Esophagus (tissue), 2 donors: ENCODE measurements at regions not wholly inside any gene's neighbourhood (a gene's known extent, or its start where the extent isn't known, plus 50 kb on each side); places are given as distances from the start of the nearest gene placed in this dataset.
"Not testable (repeated sequence)": the region's sequence is repeated elsewhere in the genome, so short reads cannot be mapped to it uniquely, and the experiment has no call there.

ENCODE experiments used
- H3K27ac ChIP-seq, 2 donors: one replicate each; pipeline ENCODE4 v1.5.1; 2013; ENCODE audit warnings: low read depth in 2 of 2, mild to moderate bottlenecking in 2 of 2, inconsistent platforms in 1 of 2, low read length in 1 of 2, moderate library complexity in 1 of 2
- H3K27me3 ChIP-seq, 2 donors: one replicate each; pipeline ENCODE4 v1.6.1; 2013; ENCODE audit warnings: low read length in 2 of 2, control low read depth in 1 of 2, mild to moderate bottlenecking in 1 of 2; ENCODE audit not compliant: insufficient read depth in 2 of 2, control insufficient read depth in 1 of 2
- H3K36me3 ChIP-seq, 2 donors: one replicate each; pipeline ENCODE4 v1.6.1; 2013; ENCODE audit warnings: low read length in 1 of 2; ENCODE audit not compliant: control insufficient read depth in 2 of 2, insufficient read depth in 2 of 2
- H3K4me1 ChIP-seq, 2 donors: one replicate each; pipeline ENCODE4 v1.6.1; 2013; ENCODE audit warnings: low read length in 1 of 2; ENCODE audit not compliant: control insufficient read depth in 2 of 2, insufficient read depth in 2 of 2
- H3K4me3 ChIP-seq, 2 donors: one replicate each; pipeline ENCODE4 v1.5.1; 2013; ENCODE audit warnings: low read length in 2 of 2, mild to moderate bottlenecking in 2 of 2, low read depth in 1 of 2, moderate library complexity in 1 of 2
- H3K9me3 ChIP-seq, 2 donors: one replicate each; pipeline ENCODE4 v1.6.1; 2013; ENCODE audit warnings: mild to moderate bottlenecking in 2 of 2, low read depth in 1 of 2, low read length in 1 of 2, moderate library complexity in 1 of 2; ENCODE audit not compliant: control insufficient read depth in 2 of 2, insufficient read depth in 1 of 2
- WGBS, 2 donors: extraction: QIAGEN DNeasy Blood & Tissue Kit; methylation state at CpG; one replicate each; pipeline ENCODE4 v1.1.7; 2013; 5-methylcytosine and 5-hydroxymethylcytosine counted together
- donor health status: healthy with polysubstance abuse.
- donor health status: Bipolar disorder and iron deficiency.

DNA sequence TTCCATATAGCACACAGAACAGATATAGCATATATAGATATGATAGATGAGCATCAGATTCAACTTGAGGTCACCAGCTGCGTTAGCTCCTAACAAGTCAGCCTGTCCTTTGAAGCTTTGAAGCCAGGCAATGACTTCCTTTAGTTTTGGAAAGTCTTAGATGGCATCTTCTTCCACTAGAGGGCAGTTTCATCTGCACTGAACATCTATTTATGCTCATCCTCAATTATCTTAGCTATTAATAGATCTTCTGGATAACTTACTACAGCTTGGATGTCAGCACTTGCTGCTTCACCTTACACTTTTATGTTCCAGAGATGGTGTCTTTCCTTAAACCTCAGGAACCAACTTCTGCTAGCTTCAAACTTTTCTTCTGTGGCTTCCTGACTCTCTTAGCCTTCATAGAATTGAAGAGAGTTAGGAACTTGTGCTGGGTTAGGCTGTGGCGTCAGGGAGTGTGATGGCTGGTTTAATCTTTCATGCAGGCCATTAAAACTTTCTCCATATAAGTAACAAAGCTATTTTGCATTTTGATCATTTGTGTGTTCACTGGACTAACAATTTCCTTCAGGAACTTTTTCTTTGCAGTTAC lies 1401.4 kb downstream of the EFNA5 start:
- no peaks in the 10 kb centered on the region for H3K36me3 ChIP-seq
- no peak overlapping the region for H3K27ac ChIP-seq
- peaks cover 0 to 3% of the 10 kb centered on the region in 2 donors for H3K9me3 ChIP-seq
- no peaks in the 10 kb centered on the region for H3K4me1 ChIP-seq
- no peaks in the 10 kb centered on the region for H3K27me3 ChIP-seq
- 45 to 48% methylated on average over 2 of the region's 2 CpGs for WGBS, 2 donors
- H3K4me3 ChIP-seq: no peak overlapping the region

DNA sequence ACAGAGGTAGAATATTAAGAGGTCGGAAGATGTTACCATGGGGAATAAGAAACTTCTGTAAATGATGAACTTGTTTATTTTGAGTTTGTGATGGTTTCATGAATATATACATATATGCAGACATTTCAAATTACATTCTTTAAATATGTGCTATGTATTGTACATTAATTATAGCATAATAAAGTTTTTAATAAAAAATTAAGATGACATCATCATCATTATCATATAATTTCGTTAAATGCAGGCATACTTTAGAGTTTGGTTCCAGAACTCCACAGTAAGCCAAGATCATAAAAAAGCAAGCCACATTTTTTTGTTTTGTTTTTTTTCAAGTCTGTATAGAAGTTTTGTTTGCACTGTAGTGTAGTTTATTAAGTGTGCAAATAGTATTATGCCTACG lies 1403.5 kb downstream of the EFNA5 start:
- H3K36me3 ChIP-seq: no peaks in the 10 kb centered on the region
- WGBS, 2 donors: 74 to 78% methylated on average over 3 of the region's 3 CpGs
- H3K9me3 ChIP-seq: no peaks in the 10 kb centered on the region
- H3K27me3 ChIP-seq: no peaks in the 10 kb centered on the region
- no peak overlapping the region for H3K4me3 ChIP-seq
- H3K4me1 ChIP-seq: no peaks in the 10 kb centered on the region
- H3K27ac ChIP-seq: no peak overlapping the region

DNA sequence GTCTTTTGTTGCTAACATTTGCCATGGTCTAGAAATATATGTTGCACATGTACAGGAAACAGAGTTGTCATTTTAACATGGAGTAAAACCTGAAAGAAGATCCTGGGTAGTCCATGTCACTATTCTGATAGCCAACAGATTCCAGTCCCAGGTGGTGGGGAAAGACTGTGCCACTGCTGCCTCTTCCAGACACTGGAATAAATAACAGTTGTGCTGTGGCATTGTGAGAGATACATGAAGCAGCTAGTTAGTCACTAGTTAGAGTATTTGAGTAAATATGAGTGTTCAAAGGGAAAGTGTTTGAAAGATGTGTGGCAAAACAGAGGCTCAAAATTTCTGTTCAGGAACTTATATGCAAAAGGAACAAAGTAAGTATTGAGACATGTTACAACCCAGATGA lies 1408.3 kb downstream of the EFNA5 start:
- Histone ChIP-seq H3K27ac (no peak overlapping the region), H3K9me3 (no peaks in the 10 kb centered on the region), H3K36me3 (no peaks in the 10 kb centered on the region)

DNA sequence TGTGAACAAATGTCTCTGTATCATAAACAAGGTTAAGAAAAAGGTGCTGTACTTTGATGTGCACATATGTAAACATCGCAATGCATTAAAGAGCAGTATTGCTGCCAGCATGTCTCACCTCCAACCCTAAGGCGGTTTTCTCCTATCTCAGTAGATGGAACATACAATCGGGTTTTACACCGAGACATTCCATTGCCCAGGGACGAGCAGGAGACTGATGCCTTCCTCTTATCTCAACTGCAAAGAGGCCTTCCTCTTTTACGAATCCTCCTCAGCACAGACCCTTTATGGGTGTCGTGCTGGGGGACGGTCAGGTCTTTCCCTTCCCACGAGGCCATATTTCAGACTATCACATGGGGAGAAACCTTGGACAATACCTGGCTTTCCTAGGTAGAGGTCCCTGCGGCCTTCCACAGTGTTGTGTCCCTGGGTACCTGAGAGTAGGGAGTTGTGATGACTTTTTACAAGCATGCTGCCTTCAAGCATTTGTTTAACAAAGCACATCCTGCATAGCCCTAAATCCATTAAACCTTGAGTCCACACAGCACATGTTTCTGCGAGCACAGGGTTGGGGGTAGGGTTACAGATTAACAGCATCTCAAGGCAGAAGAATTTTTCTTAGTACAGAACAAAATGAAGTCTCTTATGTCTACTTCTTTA lies 1411.2 kb downstream of the EFNA5 start:
- not testable (repeated sequence) for H3K9me3 ChIP-seq, H3K4me3 ChIP-seq, H3K27me3 ChIP-seq, H3K36me3 ChIP-seq, H3K4me1 ChIP-seq, H3K27ac ChIP-seq
- WGBS, 2 donors: 74 to 75% methylated on average over 11 of the region's 11 CpGs

More for the DNA sequence above, 1408.3 kb downstream of the EFNA5 start:
- Histone ChIP-seq H3K4me1 (no peaks in the 10 kb centered on the region), H3K4me3 (no peak overlapping the region), H3K27me3 (no peaks in the 10 kb centered on the region)

DNA sequence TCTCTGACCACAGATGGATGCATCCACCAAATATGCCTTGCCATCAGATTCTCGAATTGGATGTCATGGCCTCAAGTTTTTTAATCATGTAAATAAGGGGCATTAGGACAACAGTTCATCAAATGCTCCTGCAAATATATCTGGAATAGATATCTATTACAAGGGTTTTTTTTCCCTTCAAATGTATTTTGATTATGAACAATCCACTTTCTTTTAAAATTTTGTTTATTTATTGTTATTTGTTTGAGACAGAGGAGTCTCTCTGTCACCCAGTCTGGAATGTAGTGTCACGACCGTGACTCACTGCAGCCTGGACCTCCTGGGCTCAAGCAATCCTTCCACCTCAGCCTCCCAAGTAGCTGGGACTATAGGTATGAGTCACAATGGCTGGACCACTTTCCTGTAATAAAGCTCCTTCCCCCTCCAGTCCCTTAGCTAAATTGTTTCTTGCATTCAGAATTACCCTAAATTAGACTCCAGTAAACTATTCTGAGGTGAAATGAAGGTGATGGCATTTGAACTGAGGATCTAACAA lies 1412.1 kb downstream of the EFNA5 start:
- Histone ChIP-seq H3K36me3 (no peaks in the 10 kb centered on the region), H3K27ac (no peak overlapping the region), H3K4me3 (no peak overlapping the region), H3K9me3 (peaks cover 0 to 2% of the 10 kb centered on the region in 2 donors), H3K4me1 (no peaks in the 10 kb centered on the region), H3K27me3 (no peaks in the 10 kb centered on the region)
- 79 to 84% methylated on average over 3 of the region's 3 CpGs for WGBS, 2 donors

DNA sequence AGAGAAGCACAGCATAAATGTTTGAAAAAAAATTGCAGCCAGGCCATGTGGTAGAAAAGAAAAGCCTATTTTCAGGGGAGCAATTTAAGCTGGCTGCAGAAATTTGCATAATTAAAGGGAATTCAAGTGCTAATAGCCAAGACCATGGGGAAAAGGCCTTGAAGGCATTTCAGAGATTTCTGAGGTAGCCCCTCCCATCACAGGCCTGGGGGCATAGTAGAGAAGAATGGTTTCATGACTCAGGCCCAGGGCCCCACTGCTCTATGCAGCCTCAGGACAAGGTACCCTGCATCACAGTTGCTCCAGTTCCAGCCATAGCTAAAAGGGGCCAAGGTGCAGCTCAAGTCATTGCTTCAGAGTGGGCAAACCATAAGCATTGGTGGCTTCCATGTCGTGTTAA lies 1416.0 kb downstream of the EFNA5 start:
- Histone ChIP-seq H3K4me1 (no peaks in the 10 kb centered on the region), H3K27ac (no peak overlapping the region), H3K9me3 (peaks cover 0 to 2% of the 10 kb centered on the region in 2 donors), H3K27me3 (no peaks in the 10 kb centered on the region), H3K36me3 (no peaks in the 10 kb centered on the region), H3K4me3 (no peak overlapping the region)
- WGBS, 2 donors: 78 to 80% methylated on average over 1 of the region's 1 CpG

DNA sequence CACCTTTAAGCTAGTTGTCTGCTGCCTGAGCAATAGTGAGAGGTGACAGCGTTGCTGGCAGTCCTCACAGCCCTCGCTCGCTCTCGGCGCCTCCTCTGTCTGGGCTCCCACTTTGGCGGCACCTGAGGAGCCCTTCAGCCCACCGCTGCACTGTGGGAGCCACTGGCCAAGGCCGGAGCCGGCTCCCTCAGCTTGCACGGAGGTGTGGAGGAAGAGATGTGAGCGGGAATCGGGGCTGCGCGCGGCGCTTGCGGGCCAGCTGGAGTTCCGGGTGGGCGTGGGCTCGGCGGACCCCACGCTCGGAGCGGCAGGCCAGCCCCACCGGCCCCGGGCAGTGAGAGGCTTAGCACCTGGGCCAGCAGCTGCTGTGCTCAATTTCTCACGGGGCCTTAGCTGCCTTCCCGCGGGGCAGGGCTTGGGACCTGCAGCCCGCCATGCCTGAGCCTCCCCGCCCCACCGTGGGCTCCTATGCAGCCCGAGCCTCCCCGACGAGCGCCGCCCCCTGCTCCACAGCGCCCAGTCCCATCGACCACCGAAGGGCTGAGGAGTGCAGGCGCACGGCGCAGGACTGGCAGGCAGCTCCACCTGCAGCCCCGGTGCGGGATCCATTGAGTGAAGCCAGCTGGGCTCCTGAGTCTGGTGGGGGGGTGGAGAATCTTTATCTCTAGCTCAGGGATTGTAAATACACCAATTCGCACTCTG lies 1424.5 kb downstream of the EFNA5 start:
- H3K27me3 ChIP-seq, H3K4me3 ChIP-seq, H3K4me1 ChIP-seq, H3K9me3 ChIP-seq, H3K36me3 ChIP-seq, H3K27ac ChIP-seq: not testable (repeated sequence)
- 89 to 94% methylated on average over 38 to 46 of the region's 46 CpGs for WGBS, 2 donors

DNA sequence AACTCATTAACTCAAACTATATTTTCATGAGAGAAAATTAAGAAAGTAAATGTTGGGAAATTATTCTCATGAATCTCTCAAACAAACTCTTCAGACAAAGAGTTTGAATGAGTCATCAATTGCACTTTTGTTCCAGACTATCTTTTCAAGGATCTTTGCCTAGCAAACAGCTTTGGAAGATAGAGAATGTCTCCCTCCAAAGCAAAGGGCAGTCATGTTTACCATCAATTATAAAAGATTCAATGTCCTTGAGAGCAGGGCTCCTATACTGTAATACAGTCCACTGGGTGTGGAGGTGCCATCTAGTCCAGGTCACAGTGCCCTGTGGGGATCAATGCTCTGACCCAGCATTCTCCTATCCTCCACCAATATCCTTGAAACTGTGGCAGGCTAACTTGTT lies 1429.3 kb downstream of the EFNA5 start:
- Histone ChIP-seq H3K9me3 (peaks cover 0 to 2% of the 10 kb centered on the region in 2 donors), H3K4me3 (no peak overlapping the region), H3K4me1 (no peaks in the 10 kb centered on the region), H3K27ac (no peak overlapping the region), H3K27me3 (no peaks in the 10 kb centered on the region), H3K36me3 (no peaks in the 10 kb centered on the region)

DNA sequence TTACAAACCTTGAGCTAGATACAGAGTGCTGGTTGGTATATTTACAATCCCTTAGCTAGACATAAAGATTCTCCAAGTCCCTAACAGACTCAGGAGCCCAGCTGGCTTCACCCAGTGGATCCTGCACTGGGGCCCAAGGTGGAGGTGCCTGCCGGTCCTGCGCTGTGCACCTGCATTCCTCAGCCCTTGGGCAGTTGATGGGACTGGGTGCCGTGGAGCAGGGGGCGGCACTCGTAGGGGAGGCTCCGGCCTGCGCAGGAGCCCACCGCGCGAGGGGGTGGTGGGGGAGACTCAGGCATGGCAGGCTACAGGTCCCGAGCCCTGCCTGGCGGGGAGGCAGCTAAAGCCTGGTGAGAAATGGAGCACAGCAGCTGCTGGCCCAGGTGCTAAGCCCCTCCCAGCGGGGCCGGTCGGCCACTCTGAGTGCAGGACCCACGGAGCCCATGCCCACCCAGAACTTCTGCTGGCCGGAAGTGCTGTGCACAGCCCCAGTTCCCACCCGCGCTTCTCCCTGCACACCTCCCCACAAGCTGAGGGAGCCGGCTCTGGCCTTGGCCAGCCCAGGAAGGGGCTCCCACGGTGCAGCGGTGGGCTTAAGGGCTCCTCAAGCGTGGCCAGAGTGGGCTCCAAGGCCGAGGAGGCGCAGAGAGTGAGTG lies 1464.7 kb downstream of the EFNA5 start:
- H3K9me3 ChIP-seq: peaks cover 0 to 3% of the 10 kb centered on the region in 2 donors
- H3K4me3 ChIP-seq: no peak overlapping the region
- H3K27ac ChIP-seq: no peak overlapping the region
- WGBS, 2 donors: 91 to 95% methylated on average over 21 to 25 of the region's 25 CpGs
- no peaks in the 10 kb centered on the region for H3K4me1 ChIP-seq
- H3K36me3 ChIP-seq: no peaks in the 10 kb centered on the region
- H3K27me3 ChIP-seq: no peaks in the 10 kb centered on the region
